ENCODE measurements at regions not wholly inside any gene's neighbourhood (a gene's known extent, or its start where the extent isn't known, plus 50 kb on each side); places are given as distances from the start of the nearest gene placed in this dataset.
"Not testable (repeated sequence)": the region's sequence is repeated elsewhere in the genome, so short reads cannot be mapped to it uniquely, and the experiment has no call there.

GRCh38 chr9:82720515-82720914 lies 342.4 kb downstream of the RASEF start:
- DNase-seq (ENCODE audit: low read depth, low spot score), result no peak

GRCh38 chr9:82721593-82721992 lies 341.3 kb downstream of the RASEF start:
- no peak for DNase-seq (ENCODE audit: low read depth, low spot score)

GRCh38 chr9:82722051-82722450 lies 340.9 kb downstream of the RASEF start:
- no peak for DNase-seq (ENCODE audit: low read depth, low spot score)

GRCh38 chr9:82722561-82722960 lies 340.4 kb downstream of the RASEF start:
- no peak for DNase-seq (ENCODE audit: low read depth, low spot score)

GRCh38 chr9:82726424-82727276 lies 336.3 kb downstream of the RASEF start:
- no peak for DNase-seq (ENCODE audit: low read depth, low spot score)

GRCh38 chr9:82729141-82729540 lies 333.8 kb downstream of the RASEF start:
- no peak for DNase-seq (ENCODE audit: low read depth, low spot score)

GRCh38 chr9:82729991-82730589 lies 332.9 kb downstream of the RASEF start:
- no peak for DNase-seq (ENCODE audit: low read depth, low spot score)

- DNase-seq (ENCODE audit: low read depth, low spot score), result no peak
These were observed 330.0 kb downstream of the RASEF start for GRCh38 chr9:82732928-82733327.

GRCh38 chr9:82736126-82736525 lies 326.8 kb downstream of the RASEF start:
- DNase-seq (ENCODE audit: low read depth, low spot score), result no peak

GRCh38 chr9:82736701-82737100 lies 326.2 kb downstream of the RASEF start:
- no peak for DNase-seq (ENCODE audit: low read depth, low spot score)

GRCh38 chr9:82745919-82746318 lies 317.0 kb downstream of the RASEF start:
- DNase-seq (ENCODE audit: low read depth, low spot score), result no peak

GRCh38 chr9:82750411-82750913 lies 312.5 kb downstream of the RASEF start:
- no peak for DNase-seq (ENCODE audit: low read depth, low spot score)

- no peak for DNase-seq (ENCODE audit: low read depth, low spot score)
These were observed 305.0 kb downstream of the RASEF start for GRCh38 chr9:82757924-82758323.

GRCh38 chr9:82761027-82761426 lies 301.9 kb downstream of the RASEF start:
- no peak for DNase-seq (ENCODE audit: low read depth, low spot score)

GRCh38 chr9:82761956-82762355 lies 301.0 kb downstream of the RASEF start:
- DNase-seq (ENCODE audit: low read depth, low spot score), result no peak

- no peak for DNase-seq (ENCODE audit: low read depth, low spot score)
These were observed 299.3 kb downstream of the RASEF start for GRCh38 chr9:82763656-82764055.

- DNase-seq (ENCODE audit: low read depth, low spot score), result no peak
These were observed 298.8 kb downstream of the RASEF start for GRCh38 chr9:82764061-82764668.

GRCh38 chr9:82774707-82775231 lies 288.2 kb downstream of the RASEF start:
- DNase-seq (ENCODE audit: low read depth, low spot score), result not testable (repeated sequence)

- DNase-seq (ENCODE audit: low read depth, low spot score), result no peak
These were observed 286.4 kb downstream of the RASEF start for GRCh38 chr9:82776508-82776907.

- DNase-seq (ENCODE audit: low read depth, low spot score), result no peak
These were observed 285.6 kb downstream of the RASEF start for GRCh38 chr9:82777366-82777765.

GRCh38 chr9:82778923-82779322 lies 284.0 kb downstream of the RASEF start:
- not testable (repeated sequence) for DNase-seq (ENCODE audit: low read depth, low spot score)

- no peak for DNase-seq (ENCODE audit: low read depth, low spot score)
These were observed 282.9 kb downstream of the RASEF start for GRCh38 chr9:82780017-82780416.
